WTC11 (cell line): ENCODE measurements at regions not wholly inside any gene's neighbourhood (a gene's known extent, or its start where the extent isn't known, plus 50 kb on each side); places are given as distances from the start of the nearest gene placed in this dataset.

Experiments
- ATAC-seq: fragments of 200-7000 bp; cut with Tn5 transposase; 2 replicates; pipeline ENCODE4 v1.10.0; 2021; ENCODE audit warnings: mild to moderate bottlenecking, moderate library complexity
- CTCF ChIA-PET: fragments of 300-600 bp; sonication (Branson Sonifier 250); formaldehyde crosslinking; loops from one replicate; lab custom pipeline; 2021; ENCODE audit warnings: antibody characterized with exemption; lab: Charles Lee
- POLR2A ChIA-PET: fragments of 350-600 bp; sonication (Branson Sonifier 250); formaldehyde crosslinking; loops from one replicate; lab custom pipeline; 2021; ENCODE audit warnings: antibody characterized with exemption; lab: Charles Lee
- DNase-seq: peaks from one replicate; pipeline ENCODE4 v3.0.0; 2021; ENCODE audit warnings: low spot score
- H3K27ac Mint-ChIP-seq: 2 replicates; pipeline ENCODE4 v1.8.0; 2021; ENCODE audit warnings: mixed read lengths
- H3K27me3 Mint-ChIP-seq: 2 replicates; pipeline ENCODE4 v1.8.0; 2021; ENCODE audit warnings: low read depth, mild to moderate bottlenecking, moderate library complexity, mixed read lengths
- H3K36me3 Mint-ChIP-seq: 2 replicates; pipeline ENCODE4 v1.8.0; 2021; ENCODE audit warnings: mixed read lengths
- H3K4me1 Mint-ChIP-seq: 2 replicates; pipeline ENCODE4 v1.8.0; 2022; ENCODE audit warnings: mixed read lengths
- H3K4me3 Mint-ChIP-seq: 2 replicates; pipeline ENCODE4 v1.8.0; 2021; ENCODE audit warnings: mild to moderate bottlenecking, moderate library complexity, mixed read lengths
- H3K9me3 Mint-ChIP-seq: 2 replicates; pipeline ENCODE4 v1.8.0; 2021; ENCODE audit warnings: mixed read lengths
- ATF1 ChIP-seq: sonication (generic); formaldehyde crosslinking; IDR thresholded peaks from 2 replicates; pipeline ENCODE4 v1.8.1; 2023; ENCODE audit warnings: mild to moderate bottlenecking, moderate library complexity, missing genetic modification reagents
- CREM ChIP-seq: sonication (generic); formaldehyde crosslinking; IDR thresholded peaks from 2 replicates; pipeline ENCODE4 v1.8.1; 2022; ENCODE audit warnings: mild to moderate bottlenecking, missing genetic modification reagents, moderate library complexity
- E2F5 ChIP-seq: sonication (generic); formaldehyde crosslinking; IDR thresholded peaks from 2 replicates; pipeline ENCODE4 v1.8.1; 2022; ENCODE audit warnings: mild to moderate bottlenecking, moderate library complexity, missing genetic modification reagents
- ERG ChIP-seq: fragments of 250-450 bp; sonication (Bioruptor Pico); IDR thresholded peaks from 2 replicates; pipeline ENCODE4 v1.8.0; 2021; ENCODE audit warnings: mild to moderate bottlenecking
- FOXP1 ChIP-seq: sonication (generic); formaldehyde crosslinking; IDR thresholded peaks from 2 replicates; pipeline ENCODE4 v1.8.0; 2022; ENCODE audit warnings: missing genetic modification reagents, mild to moderate bottlenecking, moderate library complexity, borderline replicate concordance
- GABPB1 ChIP-seq: sonication (generic); formaldehyde crosslinking; IDR thresholded peaks from 2 replicates; pipeline ENCODE4 v1.8.1; 2023; ENCODE audit warnings: mild to moderate bottlenecking, missing genetic modification reagents
- NFATC4 ChIP-seq: fragments of 250-450 bp; sonication (Bioruptor Pico); IDR thresholded peaks from 2 replicates; pipeline ENCODE4 v1.9.0; 2021; ENCODE audit warnings: mild to moderate bottlenecking
- NR1H2 ChIP-seq: sonication (generic); formaldehyde crosslinking; IDR thresholded peaks from 2 replicates; pipeline ENCODE4 v1.9.0; 2021; ENCODE audit warnings: mild to moderate bottlenecking, moderate library complexity, missing genetic modification reagents
- OVOL2 ChIP-seq: fragments of 250-450 bp; sonication (Bioruptor Pico); IDR thresholded peaks from 2 replicates; pipeline ENCODE4 v1.9.0; 2021; ENCODE audit warnings: mild to moderate bottlenecking, borderline replicate concordance
- RORB ChIP-seq: fragments of 250-450 bp; sonication (Bioruptor Pico); IDR thresholded peaks from 2 replicates; pipeline ENCODE4 v1.9.0; 2021; ENCODE audit warnings: mild to moderate bottlenecking
- SMAD3 ChIP-seq: sonication (generic); formaldehyde crosslinking; IDR thresholded peaks from 2 replicates; pipeline ENCODE4 v1.8.0; 2022; ENCODE audit warnings: missing genetic modification reagents, mild to moderate bottlenecking, borderline replicate concordance
- SMAD4 ChIP-seq: sonication (generic); formaldehyde crosslinking; IDR thresholded peaks from 2 replicates; pipeline ENCODE4 v1.8.0; 2022; ENCODE audit warnings: mild to moderate bottlenecking, missing genetic modification reagents
- TEAD4 ChIP-seq: sonication (generic); formaldehyde crosslinking; IDR thresholded peaks from 2 replicates; pipeline ENCODE4 v1.8.0; 2022; ENCODE audit warnings: mild to moderate bottlenecking, missing genetic modification reagents
- ZMAT4 ChIP-seq: fragments of 250-450 bp; sonication (Bioruptor Pico); IDR thresholded peaks from 2 replicates; pipeline ENCODE4 v1.9.0; 2021; ENCODE audit warnings: mild to moderate bottlenecking
- ZNF219 ChIP-seq: sonication (generic); formaldehyde crosslinking; IDR thresholded peaks from 2 replicates; pipeline ENCODE4 v1.8.0; 2023; ENCODE audit warnings: missing genetic modification reagents, mild to moderate bottlenecking, borderline replicate concordance
- ZNF317 ChIP-seq: sonication (generic); formaldehyde crosslinking; IDR thresholded peaks from 2 replicates; pipeline ENCODE4 v1.8.1; 2023; ENCODE audit warnings: low read depth, mild to moderate bottlenecking, moderate library complexity, missing genetic modification reagents, borderline replicate concordance
- ZNF425 ChIP-seq: fragments of 250-450 bp; sonication (Bioruptor Pico); conservative IDR thresholded peaks from 2 replicates; pipeline ENCODE4 v1.9.0; 2021; ENCODE audit warnings: mild to moderate bottlenecking
- ZSCAN18 ChIP-seq: fragments of 250-450 bp; sonication (Bioruptor Pico); IDR thresholded peaks from 2 replicates; pipeline ENCODE4 v2.1.2; 2022; ENCODE audit warnings: mild to moderate bottlenecking, moderate library complexity
- TF ChIP-seq, protein P1 (sequence below): sonication (generic); formaldehyde crosslinking; IDR thresholded peaks from 2 replicates; pipeline ENCODE4 v1.8.0; 2023; ENCODE audit warnings: missing genetic modification reagents
- TF ChIP-seq, protein P2 (sequence below): sonication (generic); formaldehyde crosslinking; IDR thresholded peaks from 2 replicates; pipeline ENCODE4 v1.8.1; 2022; ENCODE audit warnings: mild to moderate bottlenecking, missing genetic modification reagents, moderate library complexity, borderline replicate concordance
- TF ChIP-seq, protein P3 (sequence below): sonication (generic); formaldehyde crosslinking; conservative IDR thresholded peaks from 2 replicates; pipeline ENCODE4 v1.8.1; 2022; ENCODE audit warnings: mild to moderate bottlenecking, missing genetic modification reagents
- TF ChIP-seq, protein P4 (sequence below): sonication (generic); formaldehyde crosslinking; conservative IDR thresholded peaks from 2 replicates; pipeline ENCODE4 v1.8.1; 2023; ENCODE audit warnings: mild to moderate bottlenecking, low read depth, missing genetic modification reagents, moderate library complexity

DNA sequence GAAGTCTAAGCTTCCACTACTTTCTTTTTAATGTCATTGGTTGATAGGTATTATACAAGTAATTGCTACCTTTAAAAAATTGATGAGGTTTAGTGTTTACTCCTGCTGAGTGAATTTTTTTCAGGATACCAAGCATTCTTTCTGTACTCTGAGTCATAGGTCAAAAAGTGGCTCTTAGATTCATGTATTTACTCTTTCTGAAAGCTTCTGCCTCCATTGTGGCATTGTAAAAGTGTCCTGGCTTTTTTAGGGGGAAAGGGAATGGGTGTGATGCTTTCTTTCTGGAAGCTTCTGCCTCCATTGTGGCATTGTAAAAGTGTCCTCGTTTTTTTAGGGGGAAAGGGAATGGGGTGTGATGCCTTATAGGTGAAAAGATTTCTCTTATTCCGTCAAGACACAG is 286.5 kb downstream of the LPIN1 start:
- no peak overlapping the region for H3K4me3 Mint-ChIP-seq
- no peak for DNase-seq
- no peak overlapping the region for H3K27ac Mint-ChIP-seq
- no peaks in the 10 kb centered on the region for H3K27me3 Mint-ChIP-seq
- POLR2A ChIA-PET, result no interaction called here
- peaks cover 5% of the 10 kb centered on the region; the same call in 1 of the 2 replicates for H3K4me1 Mint-ChIP-seq
- H3K36me3 Mint-ChIP-seq, result no peaks in the 10 kb centered on the region; the same call in 1 of the 2 replicates
- CTCF ChIA-PET, result interaction anchor here (1.0 kb wide), 1 partner anchor 15 kb away, joined by 3 read pairs; no protein-coding TSS in a partner anchor
- ATAC-seq, result no peak
- TF ChIP-seq OVOL2 (CRISPR knock-in tag) (no peak), ZSCAN18 (CRISPR knock-in tag) (no peak), FOXP1 (CRISPR knock-in tag) (no peak), TEAD4 (CRISPR knock-in tag) (no peak), RORB (CRISPR knock-in tag) (no peak), CREM (CRISPR knock-in tag) (no peak), ERG (no peak), ZNF219 (CRISPR knock-in tag) (no peak), ZMAT4 (CRISPR knock-in tag) (no peak), SMAD3 (CRISPR knock-in tag) (no peak)
- TF ChIP-seq, protein P1, sequence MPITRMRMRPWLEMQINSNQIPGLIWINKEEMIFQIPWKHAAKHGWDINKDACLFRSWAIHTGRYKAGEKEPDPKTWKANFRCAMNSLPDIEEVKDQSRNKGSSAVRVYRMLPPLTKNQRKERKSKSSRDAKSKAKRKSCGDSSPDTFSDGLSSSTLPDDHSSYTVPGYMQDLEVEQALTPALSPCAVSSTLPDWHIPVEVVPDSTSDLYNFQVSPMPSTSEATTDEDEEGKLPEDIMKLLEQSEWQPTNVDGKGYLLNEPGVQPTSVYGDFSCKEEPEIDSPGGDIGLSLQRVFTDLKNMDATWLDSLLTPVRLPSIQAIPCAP (CRISPR knock-in tag), result no peak
- TF ChIP-seq, protein P2, sequence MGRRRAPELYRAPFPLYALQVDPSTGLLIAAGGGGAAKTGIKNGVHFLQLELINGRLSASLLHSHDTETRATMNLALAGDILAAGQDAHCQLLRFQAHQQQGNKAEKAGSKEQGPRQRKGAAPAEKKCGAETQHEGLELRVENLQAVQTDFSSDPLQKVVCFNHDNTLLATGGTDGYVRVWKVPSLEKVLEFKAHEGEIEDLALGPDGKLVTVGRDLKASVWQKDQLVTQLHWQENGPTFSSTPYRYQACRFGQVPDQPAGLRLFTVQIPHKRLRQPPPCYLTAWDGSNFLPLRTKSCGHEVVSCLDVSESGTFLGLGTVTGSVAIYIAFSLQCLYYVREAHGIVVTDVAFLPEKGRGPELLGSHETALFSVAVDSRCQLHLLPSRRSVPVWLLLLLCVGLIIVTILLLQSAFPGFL (CRISPR knock-in tag), result no peak
- TF ChIP-seq, protein P3, sequence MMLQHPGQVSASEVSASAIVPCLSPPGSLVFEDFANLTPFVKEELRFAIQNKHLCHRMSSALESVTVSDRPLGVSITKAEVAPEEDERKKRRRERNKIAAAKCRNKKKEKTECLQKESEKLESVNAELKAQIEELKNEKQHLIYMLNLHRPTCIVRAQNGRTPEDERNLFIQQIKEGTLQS, result no peak
- TF ChIP-seq, all 79 proteins: peak for 0
- peaks cover 12% of the 10 kb centered on the region; the same call in 1 of the 2 replicates for H3K9me3 Mint-ChIP-seq

DNA sequence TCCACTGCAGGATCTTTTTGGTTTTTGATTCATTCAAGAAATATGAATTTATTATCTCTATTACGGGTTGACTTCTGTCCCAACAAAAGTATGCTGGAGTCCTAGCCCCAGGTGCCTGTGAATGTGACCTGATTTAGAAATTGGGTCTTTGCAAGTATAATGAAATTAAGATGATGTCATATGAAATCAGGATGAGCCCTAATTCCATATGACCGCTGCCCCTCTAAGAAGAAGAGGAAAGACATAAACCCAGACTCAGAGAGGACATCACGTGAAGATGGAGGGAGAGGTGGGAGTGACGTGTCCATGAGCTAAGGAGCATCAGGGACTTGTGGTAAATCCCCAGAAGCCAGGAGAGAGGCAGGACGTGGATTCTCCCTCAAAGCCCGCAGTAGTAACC is 287.1 kb downstream of the LPIN1 start:
- POLR2A ChIA-PET, result no interaction called here
- CTCF ChIA-PET, result no interaction called here
- no peak overlapping the region for H3K4me3 Mint-ChIP-seq
- no peaks in the 10 kb centered on the region for H3K27me3 Mint-ChIP-seq
- H3K36me3 Mint-ChIP-seq, result no peaks in the 10 kb centered on the region; the same call in 1 of the 2 replicates
- H3K27ac Mint-ChIP-seq, result no peak overlapping the region
- no peak for ATAC-seq
- DNase-seq, result no peak
- H3K4me1 Mint-ChIP-seq, result peaks cover 5% of the 10 kb centered on the region; the same call in 1 of the 2 replicates
- H3K9me3 Mint-ChIP-seq, result peaks cover 12% of the 10 kb centered on the region; the same call in 1 of the 2 replicates
- TF ChIP-seq NFATC4, result no peak
- TF ChIP-seq GABPB1 (CRISPR knock-in tag), result no peak
- no peak for TF ChIP-seq ATF1 (CRISPR knock-in tag)
- no peak for TF ChIP-seq E2F5
- TF ChIP-seq, protein P4, sequence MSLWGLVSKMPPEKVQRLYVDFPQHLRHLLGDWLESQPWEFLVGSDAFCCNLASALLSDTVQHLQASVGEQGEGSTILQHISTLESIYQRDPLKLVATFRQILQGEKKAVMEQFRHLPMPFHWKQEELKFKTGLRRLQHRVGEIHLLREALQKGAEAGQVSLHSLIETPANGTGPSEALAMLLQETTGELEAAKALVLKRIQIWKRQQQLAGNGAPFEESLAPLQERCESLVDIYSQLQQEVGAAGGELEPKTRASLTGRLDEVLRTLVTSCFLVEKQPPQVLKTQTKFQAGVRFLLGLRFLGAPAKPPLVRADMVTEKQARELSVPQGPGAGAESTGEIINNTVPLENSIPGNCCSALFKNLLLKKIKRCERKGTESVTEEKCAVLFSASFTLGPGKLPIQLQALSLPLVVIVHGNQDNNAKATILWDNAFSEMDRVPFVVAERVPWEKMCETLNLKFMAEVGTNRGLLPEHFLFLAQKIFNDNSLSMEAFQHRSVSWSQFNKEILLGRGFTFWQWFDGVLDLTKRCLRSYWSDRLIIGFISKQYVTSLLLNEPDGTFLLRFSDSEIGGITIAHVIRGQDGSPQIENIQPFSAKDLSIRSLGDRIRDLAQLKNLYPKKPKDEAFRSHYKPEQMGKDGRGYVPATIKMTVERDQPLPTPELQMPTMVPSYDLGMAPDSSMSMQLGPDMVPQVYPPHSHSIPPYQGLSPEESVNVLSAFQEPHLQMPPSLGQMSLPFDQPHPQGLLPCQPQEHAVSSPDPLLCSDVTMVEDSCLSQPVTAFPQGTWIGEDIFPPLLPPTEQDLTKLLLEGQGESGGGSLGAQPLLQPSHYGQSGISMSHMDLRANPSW (CRISPR knock-in tag), result no peak
- no peak for TF ChIP-seq ERG
- TF ChIP-seq TEAD4 (CRISPR knock-in tag), result no peak
- no peak for TF ChIP-seq NR1H2 (CRISPR knock-in tag)
- no peak for TF ChIP-seq ZNF425 (CRISPR knock-in tag)
- no peak for TF ChIP-seq ZNF317
- TF ChIP-seq SMAD4 (CRISPR knock-in tag), result no peak
